Astrocyte (in vitro differentiated cells and primary cell): ENCODE measurements at regions not wholly inside any gene's neighbourhood (a gene's known extent, or its start where the extent isn't known, plus 50 kb on each side); places are given as distances from the start of the nearest gene placed in this dataset.

Experiments used
- CTCF ChIP-seq: IDR thresholded peaks from 2 replicates; pipeline ENCODE4 v1.5.1; 2011; ENCODE audit warnings: low read depth, mild to moderate bottlenecking, inconsistent platforms, low read length, moderate library complexity; ENCODE audit not compliant: insufficient read depth
- EZH2 ChIP-seq: IDR thresholded peaks from 2 replicates; pipeline ENCODE4 v1.6.1; 2012; ENCODE audit warnings: mild to moderate bottlenecking, low read length, inconsistent platforms; ENCODE audit not compliant: insufficient read depth

- TF ChIP-seq CTCF: no peak
- TF ChIP-seq EZH2: no peak
These were observed 52.2 kb upstream of the TESK1 start for GRCh38 chr9:35552837-35553236.
